WI38 (cell line): ENCODE measurements at regions not wholly inside any gene's neighbourhood (a gene's known extent, or its start where the extent isn't known, plus 50 kb on each side); places are given as distances from the start of the nearest gene placed in this dataset.

Experiments
- H3K4me3 ChIP-seq: 2 replicates; pipeline ENCODE4 v1.5.1; 2011; ENCODE audit warnings: low read depth, mild to moderate bottlenecking, control low read depth, low read length
- TF ChIP-seq, protein P1 (sequence below): IDR thresholded peaks from 2 replicates; pipeline ENCODE4 v1.5.1; 2012; ENCODE audit warnings: low read depth, mild to moderate bottlenecking, control low read depth, low read length

DNA sequence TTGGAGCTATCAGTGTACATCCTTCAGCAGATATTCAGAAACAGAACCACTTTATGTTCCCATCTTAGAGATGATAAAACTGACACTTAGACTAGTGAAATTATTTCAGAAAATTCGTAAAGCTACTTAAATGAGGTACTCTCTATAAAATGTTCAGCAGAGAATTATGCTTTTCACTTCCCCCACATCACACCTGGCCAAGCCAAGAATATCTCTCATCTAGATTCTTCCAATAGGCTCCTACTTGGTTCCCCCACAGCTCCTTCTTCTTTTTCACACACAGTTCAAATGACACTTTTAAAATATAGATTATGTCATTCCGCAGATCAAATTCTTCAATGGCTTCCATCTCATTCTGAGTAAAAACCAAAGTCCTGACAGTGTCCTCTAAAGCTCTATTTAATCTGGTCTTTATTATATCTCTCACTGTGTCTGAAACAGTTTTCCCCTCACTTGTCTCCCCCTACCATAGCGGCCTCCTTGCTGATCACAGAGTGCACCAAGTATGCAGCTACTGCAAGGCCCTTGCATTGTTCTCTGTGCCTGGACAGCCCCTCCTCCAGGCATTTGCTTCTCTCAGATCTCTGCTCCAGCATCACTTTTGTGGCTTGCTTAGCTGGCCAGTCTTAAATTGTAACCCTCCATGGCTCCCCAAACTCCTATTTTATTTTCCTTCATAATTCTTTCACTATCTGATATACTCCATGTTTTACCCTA, 736.8 kb upstream of the USP15 start:
- no peak overlapping the region for H3K4me3 ChIP-seq
- TF ChIP-seq, protein P1, sequence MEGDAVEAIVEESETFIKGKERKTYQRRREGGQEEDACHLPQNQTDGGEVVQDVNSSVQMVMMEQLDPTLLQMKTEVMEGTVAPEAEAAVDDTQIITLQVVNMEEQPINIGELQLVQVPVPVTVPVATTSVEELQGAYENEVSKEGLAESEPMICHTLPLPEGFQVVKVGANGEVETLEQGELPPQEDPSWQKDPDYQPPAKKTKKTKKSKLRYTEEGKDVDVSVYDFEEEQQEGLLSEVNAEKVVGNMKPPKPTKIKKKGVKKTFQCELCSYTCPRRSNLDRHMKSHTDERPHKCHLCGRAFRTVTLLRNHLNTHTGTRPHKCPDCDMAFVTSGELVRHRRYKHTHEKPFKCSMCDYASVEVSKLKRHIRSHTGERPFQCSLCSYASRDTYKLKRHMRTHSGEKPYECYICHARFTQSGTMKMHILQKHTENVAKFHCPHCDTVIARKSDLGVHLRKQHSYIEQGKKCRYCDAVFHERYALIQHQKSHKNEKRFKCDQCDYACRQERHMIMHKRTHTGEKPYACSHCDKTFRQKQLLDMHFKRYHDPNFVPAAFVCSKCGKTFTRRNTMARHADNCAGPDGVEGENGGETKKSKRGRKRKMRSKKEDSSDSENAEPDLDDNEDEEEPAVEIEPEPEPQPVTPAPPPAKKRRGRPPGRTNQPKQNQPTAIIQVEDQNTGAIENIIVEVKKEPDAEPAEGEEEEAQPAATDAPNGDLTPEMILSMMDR: no peak

DNA sequence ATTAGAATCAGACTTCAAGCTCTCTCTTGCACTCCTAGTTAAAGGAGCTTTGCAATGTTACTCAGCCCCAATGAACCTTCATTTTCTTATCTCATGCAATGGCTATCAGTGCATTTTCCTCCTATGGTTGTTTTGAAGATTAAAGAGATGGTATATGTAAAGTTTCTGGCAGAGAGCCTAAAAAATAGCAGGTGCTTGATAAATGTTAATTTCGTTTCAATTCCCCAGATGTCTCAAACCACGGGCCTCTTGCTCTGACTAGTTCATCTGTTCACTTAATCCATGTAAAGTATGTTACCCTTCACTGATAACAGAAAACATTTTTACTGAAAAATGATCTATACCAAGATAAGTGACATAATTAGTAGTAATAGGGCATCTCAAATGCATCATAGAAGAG, 735.4 kb upstream of the USP15 start:
- H3K4me3 ChIP-seq: no peak overlapping the region

DNA sequence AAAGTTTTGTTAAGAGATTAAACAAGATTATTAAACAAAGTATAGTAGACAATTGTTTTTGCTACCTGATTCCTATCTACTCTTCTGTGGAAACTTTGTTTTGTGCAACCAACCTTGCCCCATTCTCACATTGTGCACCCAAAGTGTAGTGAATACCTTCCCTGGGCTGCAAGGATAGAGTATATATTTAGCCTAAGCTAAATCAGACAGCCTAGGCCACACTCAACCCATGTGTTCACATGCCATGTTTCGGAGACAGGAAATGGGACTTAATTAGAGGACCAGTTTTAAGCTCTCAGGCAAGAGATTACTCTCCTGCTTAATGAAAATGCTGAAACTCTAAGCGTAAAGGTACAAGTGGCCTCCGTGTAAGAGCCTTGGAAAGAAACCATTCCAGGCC, 734.9 kb upstream of the USP15 start:
- TF ChIP-seq, protein P1: no peak
- no peak overlapping the region for H3K4me3 ChIP-seq

More for the DNA sequence above, 735.4 kb upstream of the USP15 start:
- TF ChIP-seq, protein P1: no peak

DNA sequence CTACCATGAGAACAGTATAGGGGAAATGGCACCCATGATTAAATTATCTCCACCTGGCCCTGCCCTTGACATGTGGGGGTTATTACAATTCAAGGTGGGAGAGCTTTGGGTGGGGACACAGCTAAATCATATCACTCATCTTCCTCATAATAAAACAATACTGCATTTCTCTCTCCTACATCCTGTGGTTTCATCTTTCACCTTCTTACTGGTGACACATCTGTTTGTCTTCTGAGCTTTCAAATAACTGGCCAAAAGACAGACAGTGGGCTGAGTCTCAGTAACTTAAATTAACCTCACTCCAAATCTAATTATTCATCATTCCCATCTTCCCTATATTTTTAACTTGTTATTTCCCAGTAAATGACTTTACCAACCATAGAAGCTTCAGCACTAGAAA, 729.7 kb upstream of the USP15 start:
- H3K4me3 ChIP-seq: no peak overlapping the region
- TF ChIP-seq, protein P1: no peak

DNA sequence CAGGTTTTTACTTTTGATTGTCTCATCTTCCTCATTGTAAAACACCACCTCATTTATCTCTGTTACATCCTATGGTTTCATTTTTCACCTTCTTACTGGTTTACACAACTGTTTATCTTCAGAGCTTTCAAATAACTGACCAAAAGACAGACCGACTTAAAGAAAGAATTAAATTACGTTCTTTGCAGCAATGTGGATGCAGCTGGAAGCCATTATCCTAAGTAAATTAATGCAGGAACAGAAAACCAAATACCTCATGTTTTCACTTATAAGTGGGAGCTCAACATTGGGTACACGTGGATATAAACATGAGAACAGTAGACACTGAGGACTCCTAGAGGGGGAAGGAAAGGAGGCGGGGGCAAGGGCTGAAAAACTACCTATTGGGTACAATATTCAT, 729.0 kb upstream of the USP15 start:
- TF ChIP-seq, protein P1: no peak
- no peak overlapping the region for H3K4me3 ChIP-seq

DNA sequence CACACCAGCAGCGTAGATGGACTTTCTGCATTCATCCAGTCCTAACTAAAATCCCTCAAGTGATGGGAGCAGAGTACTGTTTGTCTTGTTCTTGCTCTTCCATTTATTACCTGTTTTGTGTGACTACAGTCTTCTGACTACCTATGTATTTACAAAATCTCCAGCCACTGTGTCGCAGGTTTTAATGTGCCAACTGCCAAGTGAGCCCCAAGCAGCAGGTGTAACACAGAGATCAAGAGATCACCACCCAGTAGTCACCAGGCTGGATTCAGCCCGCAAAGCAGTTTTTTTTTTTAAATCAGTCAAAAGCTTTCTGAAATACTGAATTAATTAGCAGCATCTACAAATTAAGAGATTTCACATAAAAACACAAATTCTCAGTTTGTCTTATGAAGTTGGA, 724.1 kb upstream of the USP15 start:
- TF ChIP-seq, protein P1: no peak

DNA sequence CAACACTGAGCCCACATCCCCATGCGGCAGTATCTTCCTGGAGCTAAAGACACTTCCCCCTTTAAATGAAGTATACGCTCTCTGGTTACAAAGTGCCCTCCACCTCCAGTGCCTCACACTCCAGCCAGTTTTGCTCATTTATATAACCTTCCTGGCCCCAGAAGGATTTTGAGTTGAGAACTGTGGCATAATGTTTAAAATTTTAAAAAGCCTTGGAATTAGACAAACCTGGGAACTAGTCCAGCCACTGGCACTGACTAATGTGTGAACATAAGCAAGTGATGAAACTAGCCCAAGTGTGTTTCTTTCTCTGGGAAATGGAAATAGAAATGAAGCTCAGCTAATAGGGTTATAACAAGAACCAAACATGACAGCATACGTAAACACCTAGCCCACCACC, 723.7 kb upstream of the USP15 start:
- H3K4me3 ChIP-seq: no peak overlapping the region
- TF ChIP-seq, protein P1: no peak

More for the DNA sequence above, 724.1 kb upstream of the USP15 start:
- no peak overlapping the region for H3K4me3 ChIP-seq
